Heart left ventricle (tissue), 16 donors: ENCODE measurements at regions not wholly inside any gene's neighbourhood (a gene's known extent, or its start where the extent isn't known, plus 50 kb on each side); places are given as distances from the start of the nearest gene placed in this dataset.

Source experiments
- ATAC-seq, 4 donors: fragments of 200-7000 bp; cut with Tn5 transposase; one replicate each; pipeline ENCODE4 v1.9.1; 2020 to 2022; ENCODE audit warnings: moderate library complexity in 4 of 4, mild to moderate bottlenecking in 3 of 4, moderate number of reproducible peaks in 1 of 4
- DNase-seq, 5 donors: peaks; one replicate each; pipeline ENCODE4 v3.0.0-alpha.2; 2020
- H3K27ac ChIP-seq, 12 donors: fragments of 200-600 bp; sonication (generic) in 4 of 12; one replicate each; pipeline versions ENCODE4 v1.5.0 to v1.8.0; 2016 to 2022; ENCODE audit warnings: mild to moderate bottlenecking in 2 of 12
- H3K27me3 ChIP-seq, 9 donors: fragments of 200-600 bp; sonication (generic) in 2 of 9; one replicate each; pipeline versions ENCODE4 v1.5.1 to v1.8.0; 2016 to 2022; ENCODE audit warnings: mild to moderate bottlenecking in 3 of 9
- H3K36me3 ChIP-seq, 9 donors: fragments of 200-600 bp; sonication (generic) in 2 of 9; one replicate each; pipeline versions ENCODE4 v1.5.0 to v1.8.0; 2018 to 2022; ENCODE audit warnings: mild to moderate bottlenecking in 2 of 9
- H3K4me1 ChIP-seq, 12 donors: fragments of 200-600 bp; sonication (generic) in 4 of 12; one replicate each; pipeline versions ENCODE4 v1.5.0 to v1.8.0; 2016 to 2022; ENCODE audit warnings: mild to moderate bottlenecking in 3 of 12
- H3K4me3 ChIP-seq, 12 donors: fragments of 200-600 bp; sonication (generic) in 4 of 12; one replicate each; pipeline versions ENCODE4 v1.5.0 to v1.8.0; 2017 to 2022; ENCODE audit warnings: mild to moderate bottlenecking in 9 of 12, moderate library complexity in 4 of 12
- H3K9me3 ChIP-seq, 12 donors: fragments of 200-600 bp; sonication (generic) in 4 of 12; one replicate each; pipeline versions ENCODE4 v1.5.0 to v1.8.0; 2016 to 2022; ENCODE audit warnings: mild to moderate bottlenecking in 1 of 12
- CTCF ChIP-seq, 12 donors: fragments of 200-600 bp; sonication (generic) in 4 of 12; IDR thresholded peaks; one replicate each; pipeline versions ENCODE4 v1.5.0 to v1.8.0; 2018 to 2022; ENCODE audit warnings: antibody characterized with exemption in 12 of 12, mild to moderate bottlenecking in 5 of 12
- POLR2A ChIP-seq, 2 donors: fragments of 450-650 bp; IDR thresholded peaks; one replicate each; pipeline ENCODE4 v1.6.1; 2017; ENCODE audit warnings: antibody characterized with exemption in 2 of 2, mild to moderate bottlenecking in 2 of 2, moderate library complexity in 2 of 2
- WGBS, 4 donors: extraction: QIAGEN DNeasy Blood & Tissue Kit in 2 of 4; methylation state at CpG; one replicate each; pipeline versions ENCODE4 v1.1.5 to v1.1.7; 2013 to 2018; 5-methylcytosine and 5-hydroxymethylcytosine counted together
- intact Hi-C, 10 donors: fragments of 100-400 bp; cut with DNase I; formaldehyde crosslinking; loops; one replicate each; pipeline versions ENCODE4 v1.11.1 to v1.14.2; 2022
- donor health status: ischemic (EF 13 %, LVEDD 7.1; RV severe dilation, severe dysfunction).
- donor health status: healthy with polysubstance abuse.
- donor health status: DM: no; HTN: yes; CAD: no.
- donor health status: DM: no; HTN: no; CAD: no.
- donor health status: ischemic (EF 25% LVEDD 6.9; RV normal size, moderate dysfunction).
- donor health status: ischemic (EF 25% LVEDD 5.7; RV mildly dilated, moderate dysfunction).
- donor health status: healthy.
- donor health status: DM: yes; HTN: yes; CAD: no.
- donor health status: ischemic (EF 35%, LVEDD 5.7; RV mildly dilated, moderate dysfunction).
- donor health status: nonischemic (EF 11% LVEDD 7.7; RV severe dilation, severe dysfunction).
- donor health status: DM: yes; HTN: yes; CAD: no.
- donor health status: PGD.
- donor health status: ischemic (EF 29% LVEDD 5.4; RV normal size, mild dysfunction).
- donor health status: nonischemic (EF 23%, LVEDD 6.1; RV moderate dilation, normal function).

GRCh38 chr2:64230540-64230939 lies 86.3 kb upstream of the PELI1 start:
- peaks cover 0 to 22% (median 14%) of the 10 kb centered on the region in 12 donors for H3K4me1 ChIP-seq
- H3K27me3 ChIP-seq: no peaks in the 10 kb centered on the region
- intact Hi-C loops: no loop called here
- DNase-seq (no peak), ATAC-seq (no peak)
- no peak overlapping the region for H3K27ac ChIP-seq
- H3K4me3 ChIP-seq: no peak overlapping the region
- no peaks in the 10 kb centered on the region for H3K36me3 ChIP-seq
- TF ChIP-seq POLR2A (IDR thresholded peaks at IDR 0.05): no peak
- no peak for TF ChIP-seq CTCF (IDR thresholded peaks at IDR 0.05)
- H3K9me3 ChIP-seq: no peaks in the 10 kb centered on the region

- no peak overlapping the region for H3K4me3 ChIP-seq
- DNase-seq (no peak), ATAC-seq (no peak)
- H3K4me1 ChIP-seq: peaks cover 0 to 25% (median 14%) of the 10 kb centered on the region in 12 donors
- H3K36me3 ChIP-seq: no peaks in the 10 kb centered on the region
- no peak for TF ChIP-seq CTCF (IDR thresholded peaks at IDR 0.05)
- TF ChIP-seq POLR2A (IDR thresholded peaks at IDR 0.05): no peak
- whole genome bisulfite sequencing, 4 donors: 93 to 95% (median 94%) methylated on average over 2 of the region's 2 CpGs
- no peak overlapping the region for H3K27ac ChIP-seq
- intact Hi-C loops: no loop called here
- H3K9me3 ChIP-seq: no peaks in the 10 kb centered on the region
- H3K27me3 ChIP-seq: no peaks in the 10 kb centered on the region
Observed at GRCh38 chr2:64232266-64232665, 88.0 kb upstream of the PELI1 start.

- 78 to 84% (median 81%) methylated on average over 4 of the region's 4 CpGs for WGBS, 4 donors
- Histone ChIP-seq H3K36me3 (no peaks in the 10 kb centered on the region), H3K27me3 (no peaks in the 10 kb centered on the region), H3K9me3 (no peaks in the 10 kb centered on the region), H3K4me1 (peaks cover 0 to 25% (median 11%) of the 10 kb centered on the region in 12 donors), H3K4me3 (no peak overlapping the region), H3K27ac (peak overlapping the region in 1 of 12 donors; percentile 45)
- intact Hi-C loops: no loop called here
- no peak for DNase-seq
- TF ChIP-seq CTCF (IDR thresholded peaks at IDR 0.05) (no peak), POLR2A (IDR thresholded peaks at IDR 0.05) (no peak)
- no peak for ATAC-seq
Observed at GRCh38 chr2:64233376-64233922, 89.2 kb upstream of the PELI1 start.

GRCh38 chr2:64234150-64234549 lies 89.9 kb upstream of the PELI1 start:
- no peaks in the 10 kb centered on the region for H3K27me3 ChIP-seq
- 76 to 86% (median 83%) methylated on average over 5 of the region's 5 CpGs for WGBS, 4 donors
- no peak overlapping the region for H3K27ac ChIP-seq
- H3K4me1 ChIP-seq: peaks cover 0 to 18% (median 6%) of the 10 kb centered on the region in 12 donors
- intact Hi-C loops: no loop called here
- ATAC-seq (no peak), DNase-seq (no peak)
- TF ChIP-seq CTCF (IDR thresholded peaks at IDR 0.05) (no peak), POLR2A (IDR thresholded peaks at IDR 0.05) (no peak)
- no peaks in the 10 kb centered on the region for H3K9me3 ChIP-seq
- no peak overlapping the region for H3K4me3 ChIP-seq
- no peaks in the 10 kb centered on the region for H3K36me3 ChIP-seq
